ENCODE measurements at regions not wholly inside any gene's neighbourhood (a gene's known extent, or its start where the extent isn't known, plus 50 kb on each side); places are given as distances from the start of the nearest gene placed in this dataset.

- no peaks in the 10 kb centered on the region for H3K9me3 ChIP-seq (ENCODE audit: insufficient read depth, low read depth, low read length)
- TF ChIP-seq, protein P1, sequence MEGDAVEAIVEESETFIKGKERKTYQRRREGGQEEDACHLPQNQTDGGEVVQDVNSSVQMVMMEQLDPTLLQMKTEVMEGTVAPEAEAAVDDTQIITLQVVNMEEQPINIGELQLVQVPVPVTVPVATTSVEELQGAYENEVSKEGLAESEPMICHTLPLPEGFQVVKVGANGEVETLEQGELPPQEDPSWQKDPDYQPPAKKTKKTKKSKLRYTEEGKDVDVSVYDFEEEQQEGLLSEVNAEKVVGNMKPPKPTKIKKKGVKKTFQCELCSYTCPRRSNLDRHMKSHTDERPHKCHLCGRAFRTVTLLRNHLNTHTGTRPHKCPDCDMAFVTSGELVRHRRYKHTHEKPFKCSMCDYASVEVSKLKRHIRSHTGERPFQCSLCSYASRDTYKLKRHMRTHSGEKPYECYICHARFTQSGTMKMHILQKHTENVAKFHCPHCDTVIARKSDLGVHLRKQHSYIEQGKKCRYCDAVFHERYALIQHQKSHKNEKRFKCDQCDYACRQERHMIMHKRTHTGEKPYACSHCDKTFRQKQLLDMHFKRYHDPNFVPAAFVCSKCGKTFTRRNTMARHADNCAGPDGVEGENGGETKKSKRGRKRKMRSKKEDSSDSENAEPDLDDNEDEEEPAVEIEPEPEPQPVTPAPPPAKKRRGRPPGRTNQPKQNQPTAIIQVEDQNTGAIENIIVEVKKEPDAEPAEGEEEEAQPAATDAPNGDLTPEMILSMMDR (IDR thresholded peaks at IDR 0.05; ENCODE audit: insufficient read depth, low read depth, low read length): no peak
- TF ChIP-seq EZH2 (IDR thresholded peaks at IDR 0.05; ENCODE audit: insufficient read depth, low read length): no peak
- no peak overlapping the region for H3K27ac Mint-ChIP-seq (ENCODE audit: unreplicated experiment)
- H3K4me3 Mint-ChIP-seq (ENCODE audit: unreplicated experiment): no peak overlapping the region
- H4K20me1 ChIP-seq (ENCODE audit: insufficient read depth, low read length): no peaks in the 10 kb centered on the region
- peaks cover 25% of the 10 kb centered on the region for H3K27me3 ChIP-seq (ENCODE audit: insufficient read depth, low read length)
- no peaks in the 10 kb centered on the region for H3K36me3 ChIP-seq (ENCODE audit: insufficient read depth, low read length)
- H3K4me3 ChIP-seq (ENCODE audit: insufficient read depth, low read depth, low read length): no peak overlapping the region
- no peaks in the 10 kb centered on the region for H3K36me3 Mint-ChIP-seq (ENCODE audit: low read depth, unreplicated experiment)
- H3K27me3 Mint-ChIP-seq (ENCODE audit: low read depth, unreplicated experiment): peaks cover 19% of the 10 kb centered on the region
- no peak overlapping the region for H3K27ac ChIP-seq (ENCODE audit: low read depth, low read length)
- H3K4me1 Mint-ChIP-seq (ENCODE audit: low read depth, unreplicated experiment): no peaks in the 10 kb centered on the region
- peaks cover 4% of the 10 kb centered on the region for H3K9me3 Mint-ChIP-seq (ENCODE audit: unreplicated experiment)
- H3K9ac ChIP-seq (ENCODE audit: low read length): no peak overlapping the region
- H2AFZ ChIP-seq (ENCODE audit: low read depth, low read length): no peak overlapping the region
- H3K4me2 ChIP-seq (ENCODE audit: low read length): no peak overlapping the region
- DNase-seq (ENCODE audit: low read depth): no peak
- H3K4me1 ChIP-seq (ENCODE audit: insufficient read depth, low read length): no peaks in the 10 kb centered on the region
- H3K79me2 ChIP-seq (ENCODE audit: insufficient read depth, low read length): no peaks in the 10 kb centered on the region
- FAIRE-seq: no peak
These were observed 330.4 kb upstream of the PROK2 start for GRCh38 chr3:72115307-72115706.

DNA sequence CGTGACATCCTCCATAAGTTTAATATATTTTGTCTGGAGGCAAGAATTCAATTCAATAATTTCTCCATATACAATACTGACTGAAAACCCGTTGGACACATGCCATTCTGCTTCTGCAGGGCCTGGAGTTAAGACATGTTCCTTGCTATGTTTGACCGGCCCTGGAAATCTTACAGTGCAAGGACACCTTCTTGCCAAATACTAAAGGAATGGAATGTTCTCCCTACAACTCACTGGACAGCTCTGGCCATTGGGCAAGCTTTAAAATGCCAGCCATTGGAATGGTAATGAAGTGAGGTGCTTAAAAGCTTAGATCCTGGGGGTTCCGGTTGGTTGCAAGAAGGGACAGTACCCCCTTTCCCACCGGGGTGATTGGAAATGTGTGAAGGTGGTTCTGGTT, 329.8 kb upstream of the PROK2 start:
- Histone ChIP-seq H3K79me2 (ENCODE audit: insufficient read depth, low read length) (no peaks in the 10 kb centered on the region), H3K36me3 (ENCODE audit: insufficient read depth, low read length) (no peaks in the 10 kb centered on the region), H2AFZ (ENCODE audit: low read depth, low read length) (no peak overlapping the region), H3K9ac (ENCODE audit: low read length) (no peak overlapping the region), H3K27me3 (ENCODE audit: insufficient read depth, low read length) (peaks cover 25% of the 10 kb centered on the region), H3K27ac (ENCODE audit: low read depth, low read length) (no peak overlapping the region), H3K4me3 (ENCODE audit: insufficient read depth, low read depth, low read length) (no peak overlapping the region), H3K4me2 (ENCODE audit: low read length) (no peak overlapping the region), H3K9me3 (ENCODE audit: insufficient read depth, low read depth, low read length) (no peaks in the 10 kb centered on the region), H4K20me1 (ENCODE audit: insufficient read depth, low read length) (no peaks in the 10 kb centered on the region), H3K4me1 (ENCODE audit: insufficient read depth, low read length) (no peaks in the 10 kb centered on the region)
- no peak for TF ChIP-seq EZH2 (IDR thresholded peaks at IDR 0.05; ENCODE audit: insufficient read depth, low read length)
- TF ChIP-seq, protein P1 (IDR thresholded peaks at IDR 0.05; ENCODE audit: insufficient read depth, low read depth, low read length): no peak
- Mint-ChIP-seq H3K4me3 (ENCODE audit: unreplicated experiment) (no peak overlapping the region), H3K9me3 (ENCODE audit: unreplicated experiment) (peaks cover 4% of the 10 kb centered on the region), H3K4me1 (ENCODE audit: low read depth, unreplicated experiment) (no peaks in the 10 kb centered on the region), H3K27me3 (ENCODE audit: low read depth, unreplicated experiment) (peaks cover 24% of the 10 kb centered on the region), H3K36me3 (ENCODE audit: low read depth, unreplicated experiment) (no peaks in the 10 kb centered on the region), H3K27ac (ENCODE audit: unreplicated experiment) (no peak overlapping the region)
- FAIRE-seq (no peak), DNase-seq (ENCODE audit: low read depth) (no peak)

DNA sequence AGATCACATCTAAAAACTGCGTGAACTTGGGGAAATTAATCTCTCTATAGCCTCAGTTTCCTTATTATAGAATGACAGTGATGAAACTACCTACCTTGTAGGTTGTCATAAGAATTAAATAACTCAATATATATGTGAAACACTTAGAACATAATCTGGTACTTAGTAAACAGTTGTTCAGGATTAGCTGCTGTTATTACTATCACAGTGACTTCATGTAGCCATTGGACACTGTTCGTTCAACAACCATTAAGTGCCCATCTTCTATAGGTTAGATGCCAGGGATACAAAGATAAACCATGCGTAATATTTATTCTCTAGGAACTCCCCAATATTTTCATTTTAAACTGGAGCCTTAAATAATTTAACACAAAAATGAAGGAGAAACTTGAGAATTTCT, 329.0 kb upstream of the PROK2 start:
- no peak overlapping the region for H2AFZ ChIP-seq (ENCODE audit: low read depth, low read length)
- no peaks in the 10 kb centered on the region for H3K36me3 Mint-ChIP-seq (ENCODE audit: low read depth, unreplicated experiment)
- H3K4me1 Mint-ChIP-seq (ENCODE audit: low read depth, unreplicated experiment): no peaks in the 10 kb centered on the region
- peaks cover 25% of the 10 kb centered on the region for H3K27me3 Mint-ChIP-seq (ENCODE audit: low read depth, unreplicated experiment)
- H3K36me3 ChIP-seq (ENCODE audit: insufficient read depth, low read length): no peaks in the 10 kb centered on the region
- no peak overlapping the region for H3K9ac ChIP-seq (ENCODE audit: low read length)
- FAIRE-seq (no peak), DNase-seq (ENCODE audit: low read depth) (no peak)
- no peak overlapping the region for H3K4me2 ChIP-seq (ENCODE audit: low read length)
- H3K79me2 ChIP-seq (ENCODE audit: insufficient read depth, low read length): no peaks in the 10 kb centered on the region
- H3K4me1 ChIP-seq (ENCODE audit: insufficient read depth, low read length): no peaks in the 10 kb centered on the region
- no peak overlapping the region for H3K4me3 ChIP-seq (ENCODE audit: insufficient read depth, low read depth, low read length)
- peaks cover 4% of the 10 kb centered on the region for H3K9me3 Mint-ChIP-seq (ENCODE audit: unreplicated experiment)
- peaks cover 25% of the 10 kb centered on the region for H3K27me3 ChIP-seq (ENCODE audit: insufficient read depth, low read length)
- H3K9me3 ChIP-seq (ENCODE audit: insufficient read depth, low read depth, low read length): no peaks in the 10 kb centered on the region
- H3K4me3 Mint-ChIP-seq (ENCODE audit: unreplicated experiment): no peak overlapping the region
- TF ChIP-seq, protein P1 (IDR thresholded peaks at IDR 0.05; ENCODE audit: insufficient read depth, low read depth, low read length): no peak
- no peak for TF ChIP-seq EZH2 (IDR thresholded peaks at IDR 0.05; ENCODE audit: insufficient read depth, low read length)
- no peaks in the 10 kb centered on the region for H4K20me1 ChIP-seq (ENCODE audit: insufficient read depth, low read length)
- no peak overlapping the region for H3K27ac ChIP-seq (ENCODE audit: low read depth, low read length)
- H3K27ac Mint-ChIP-seq (ENCODE audit: unreplicated experiment): no peak overlapping the region

Data from astrocyte (in vitro differentiated cells and primary cell).